ENCODE measurements at regions not wholly inside any gene's neighbourhood (a gene's known extent, or its start where the extent isn't known, plus 50 kb on each side); places are given as distances from the start of the nearest gene placed in this dataset.
A peak's percentile ranks its signal among the peaks of the same experiment; 100 is the strongest.

DNA sequence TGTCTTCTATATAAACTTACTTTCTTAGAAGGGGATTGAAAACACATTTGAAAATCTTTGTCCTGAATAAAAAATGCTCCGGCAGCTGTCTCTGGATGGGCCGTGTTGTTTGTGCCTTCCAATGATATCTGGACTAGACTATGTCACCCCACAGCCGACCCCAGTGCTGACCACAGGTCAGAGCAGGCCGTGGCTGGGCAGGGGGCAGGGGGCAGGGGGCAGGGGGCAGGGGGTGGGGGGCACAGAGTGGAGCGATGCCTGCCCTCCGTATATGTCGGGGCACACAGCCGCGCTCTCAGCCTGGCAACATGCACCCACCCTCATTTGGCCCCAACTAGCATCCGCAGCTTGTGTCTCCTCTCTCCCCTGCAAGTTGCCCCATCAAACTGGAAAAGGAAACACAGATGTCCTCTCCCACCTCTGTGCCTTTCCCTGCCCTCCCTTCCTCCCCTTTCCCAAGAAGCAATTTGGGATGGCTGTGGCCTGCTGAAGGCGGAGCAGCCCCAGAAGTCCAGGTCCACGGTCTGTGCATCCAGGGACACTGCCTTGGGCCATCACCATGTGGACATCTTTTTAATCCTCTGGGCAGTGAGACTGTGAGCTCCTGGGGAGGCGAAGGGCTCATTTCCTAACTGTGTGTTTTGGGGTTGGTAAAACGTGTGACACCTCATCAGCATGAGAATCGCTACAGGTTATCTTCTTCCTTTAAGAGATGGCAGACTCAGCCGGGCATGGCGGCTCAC is 295.7 kb upstream of the RTL1 start:
- TF ChIP-seq MXI1 (IDR thresholded peaks at IDR 0.05; ENCODE audit: low read depth, low read length) (no peak), MEF2A (IDR thresholded peaks at IDR 0.05; ENCODE audit: borderline replicate concordance, low read depth) (no peak), RCOR1 (IDR thresholded peaks at IDR 0.05; ENCODE audit: low read length) (no peak), NFIC (IDR thresholded peaks at IDR 0.05; ENCODE audit: borderline replicate concordance) (no peak), ZBTB33 (IDR thresholded peaks at IDR 0.05; ENCODE audit: borderline replicate concordance, low read depth) (no peak), EP300 (IDR thresholded peaks at IDR 0.05; ENCODE audit: borderline replicate concordance in 1 of 2, low read depth in 1 of 2, low read length in 1 of 2) (no peak), RAD21 (IDR thresholded peaks at IDR 0.05; ENCODE audit: low read length) (no peak), YY1 (IDR thresholded peaks at IDR 0.05; ENCODE audit: low read depth) (no peak), RXRA (IDR thresholded peaks at IDR 0.05; ENCODE audit: borderline replicate concordance, low read depth) (no peak), TCF12 (IDR thresholded peaks at IDR 0.05) (no peak), FOSL2 (IDR thresholded peaks at IDR 0.05; ENCODE audit: borderline replicate concordance, low read depth) (no peak), TEAD4 (IDR thresholded peaks at IDR 0.05; ENCODE audit: borderline replicate concordance, insufficient read depth) (no peak)
- TF ChIP-seq, protein P1, sequence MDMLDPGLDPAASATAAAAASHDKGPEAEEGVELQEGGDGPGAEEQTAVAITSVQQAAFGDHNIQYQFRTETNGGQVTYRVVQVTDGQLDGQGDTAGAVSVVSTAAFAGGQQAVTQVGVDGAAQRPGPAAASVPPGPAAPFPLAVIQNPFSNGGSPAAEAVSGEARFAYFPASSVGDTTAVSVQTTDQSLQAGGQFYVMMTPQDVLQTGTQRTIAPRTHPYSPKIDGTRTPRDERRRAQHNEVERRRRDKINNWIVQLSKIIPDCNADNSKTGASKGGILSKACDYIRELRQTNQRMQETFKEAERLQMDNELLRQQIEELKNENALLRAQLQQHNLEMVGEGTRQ (IDR thresholded peaks at IDR 0.05; ENCODE audit: borderline replicate concordance, low read depth, low read length), result no peak
- TF ChIP-seq, protein P2, sequence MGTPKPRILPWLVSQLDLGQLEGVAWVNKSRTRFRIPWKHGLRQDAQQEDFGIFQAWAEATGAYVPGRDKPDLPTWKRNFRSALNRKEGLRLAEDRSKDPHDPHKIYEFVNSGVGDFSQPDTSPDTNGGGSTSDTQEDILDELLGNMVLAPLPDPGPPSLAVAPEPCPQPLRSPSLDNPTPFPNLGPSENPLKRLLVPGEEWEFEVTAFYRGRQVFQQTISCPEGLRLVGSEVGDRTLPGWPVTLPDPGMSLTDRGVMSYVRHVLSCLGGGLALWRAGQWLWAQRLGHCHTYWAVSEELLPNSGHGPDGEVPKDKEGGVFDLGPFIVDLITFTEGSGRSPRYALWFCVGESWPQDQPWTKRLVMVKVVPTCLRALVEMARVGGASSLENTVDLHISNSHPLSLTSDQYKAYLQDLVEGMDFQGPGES (IDR thresholded peaks at IDR 0.05; ENCODE audit: low read depth, low read length), result no peak
- H3K27ac ChIP-seq (ENCODE audit: low read depth in 2 of 2, low read length in 1 of 2), result no peak overlapping the region
- H2AFZ ChIP-seq (ENCODE audit: low read depth), result no peak overlapping the region
- no peaks in the 10 kb centered on the region for H3F3A ChIP-seq (replicated peaks; ENCODE audit: insufficient read depth)
- peaks cover 0 to 13% of the 10 kb centered on the region in 2 experiments; a peak in 1 of 4 replicates for H3K4me1 ChIP-seq (ENCODE audit: control insufficient read depth in 1 of 2, insufficient read depth in 2 of 2, low read depth in 1 of 2, low read length in 1 of 2)
- 55% methylated on average over 12 of the region's 17 CpGs for WGBS (ENCODE audit: low lambda C conversion rate)
- H3K4me2 ChIP-seq, result no peak overlapping the region
- CTCF ChIA-PET, result interaction anchor here (1.5 kb wide), 1 partner anchor 18 kb away, joined by 3 read pairs; no protein-coding TSS in a partner anchor
- POLR2A ChIA-PET, result no interaction called here
- no peaks in the 10 kb centered on the region for H4K20me1 ChIP-seq (ENCODE audit: insufficient read depth)
- H3K9me3 ChIP-seq, result no peaks in the 10 kb centered on the region
- H3K9ac ChIP-seq, result no peak overlapping the region
- H3K79me2 ChIP-seq (ENCODE audit: insufficient read depth), result no peaks in the 10 kb centered on the region
- H3K27me3 ChIP-seq (ENCODE audit: insufficient read depth), result no peaks in the 10 kb centered on the region
- no peaks in the 10 kb centered on the region for H3K9me2 ChIP-seq
- peak; percentile 7 for DNase-seq
- no peaks in the 10 kb centered on the region for H3K36me3 ChIP-seq (replicated peaks in 1 of 2; ENCODE audit: control insufficient read depth in 1 of 2, insufficient read depth in 2 of 2, low read length in 1 of 2)
- H3K4me3 ChIP-seq (ENCODE audit: low read depth in 2 of 2, low read length in 1 of 2), result no peak overlapping the region

All from SK-N-SH (cell line).